PFSK-1 (cell line): ENCODE measurements at regions not wholly inside any gene's neighbourhood (a gene's known extent, or its start where the extent isn't known, plus 50 kb on each side); places are given as distances from the start of the nearest gene placed in this dataset.

ENCODE experiments used
- POLR2AphosphoS5 ChIP-seq: IDR thresholded peaks from 2 replicates; pipeline ENCODE4 v1.6.1; 2012; ENCODE audit warnings: low read depth, mild to moderate bottlenecking, control low read depth, low read length, moderate library complexity
- REST ChIP-seq, 2 experiments: IDR thresholded peaks; 2 replicates each; pipeline versions ENCODE4 v1.6.1 to v1.8.0; 2011 to 2012; ENCODE audit warnings: low read depth in 2 of 2, low read length in 2 of 2, control low read depth in 1 of 2, inconsistent platforms in 1 of 2, mild to moderate bottlenecking in 1 of 2, moderate library complexity in 1 of 2; ENCODE audit not compliant: insufficient read depth in 1 of 2

- no peak for TF ChIP-seq REST (IDR thresholded peaks at IDR 0.05; ENCODE audit: insufficient read depth in 1 of 2, low read depth in 2 of 2, low read length in 2 of 2)
- no peak for TF ChIP-seq POLR2AphosphoS5
These were observed 128.4 kb upstream of the FAM98A start for GRCh38 chr2:33727361-33728032.
